H1 (cell line): ENCODE measurements at regions not wholly inside any gene's neighbourhood (a gene's known extent, or its start where the extent isn't known, plus 50 kb on each side); places are given as distances from the start of the nearest gene placed in this dataset.

ENCODE experiments used
- CTCF ChIA-PET: fragments of 300-600 bp; sonication (Branson Sonifier 250); formaldehyde crosslinking; loops from one replicate; lab custom pipeline; 2021; ENCODE audit not compliant: partially characterized antibody; lab: Charles Lee
- POLR2A ChIA-PET: fragments of 300-600 bp; sonication (Branson Sonifier 250); formaldehyde crosslinking; loops from one replicate; lab custom pipeline; 2021; ENCODE audit warnings: inconsistent platforms; ENCODE audit not compliant: partially characterized antibody; lab: Charles Lee
- DNase-seq, 2 experiments: peaks; one replicate each; pipeline versions ENCODE4 v3.0.0 to v3.0.0-alpha.2; 2010 to 2022; ENCODE audit warnings: low spot score in 2 of 2, low read depth in 1 of 2, mixed read lengths in 1 of 2
- FAIRE-seq: peaks from 2 replicates; lab custom pipeline; 2011; peaks lifted over from hg19 to GRCh38; lab: Jason Lieb, UNC
- H2AFZ ChIP-seq: 2 replicates; pipeline ENCODE4 v1.8.1; 2012; ENCODE audit warnings: low read length, inconsistent platforms
- H2AK5ac ChIP-seq: 2 replicates; pipeline ENCODE4 v1.6.1; 2013; ENCODE audit warnings: low read depth, low read length
- H2BK120ac ChIP-seq: replicated peaks from 2 replicates; pipeline ENCODE3; 2013; ENCODE audit warnings: low read depth, low read length, inconsistent platforms
- H2BK12ac ChIP-seq: 2 replicates; pipeline ENCODE4 v1.6.1; 2013; ENCODE audit warnings: low read depth, low read length
- H2BK15ac ChIP-seq: 2 replicates; pipeline ENCODE4 v1.6.1; 2013; ENCODE audit warnings: low read length
- H2BK20ac ChIP-seq: 2 replicates; pipeline ENCODE4 v1.6.1; 2013; ENCODE audit warnings: low read length
- H2BK5ac ChIP-seq: 2 replicates; pipeline ENCODE4 v1.6.1; 2013; ENCODE audit warnings: low read depth, low read length
- H3K14ac ChIP-seq: 2 replicates; pipeline ENCODE4 v1.6.1; 2013; ENCODE audit warnings: inconsistent platforms; ENCODE audit not compliant: insufficient read length
- H3K18ac ChIP-seq: 2 replicates; pipeline ENCODE4 v1.6.1; 2013; ENCODE audit warnings: low read length; ENCODE audit errors: extremely low read depth
- H3K23ac ChIP-seq: 2 replicates; pipeline ENCODE4 v1.6.1; 2013; ENCODE audit warnings: inconsistent platforms; ENCODE audit not compliant: insufficient read length
- H3K23me2 ChIP-seq: 2 replicates; pipeline ENCODE4 v1.6.1; 2013; ENCODE audit warnings: low read depth, low read length
- H3K27ac ChIP-seq: 2 replicates; pipeline ENCODE4 v1.6.1; 2011; ENCODE audit warnings: low read depth, low read length, inconsistent platforms
- H3K27me3 ChIP-seq, 4 experiments: replicated peaks in 1 of 4; 1 replicate in 1 of 4; 2 replicates in 3 of 4; pipeline versions ENCODE4 v1.6.1 to v1.8.1; 2011 to 2013; ENCODE audit warnings: low read length in 3 of 4, mild to moderate bottlenecking in 3 of 4, inconsistent platforms in 2 of 4, mixed read lengths in 2 of 4, moderate library complexity in 1 of 4; ENCODE audit not compliant: control insufficient read depth in 3 of 4, insufficient read depth in 3 of 4; ENCODE audit errors: extremely low read depth in 1 of 4
- H3K36me3 ChIP-seq, 4 experiments: 2 replicates each; pipeline versions ENCODE4 v1.6.1 to v1.8.1; 2011 to 2013; ENCODE audit warnings: mild to moderate bottlenecking in 4 of 4, low read length in 3 of 4, moderate library complexity in 2 of 4, control low read depth in 1 of 4, inconsistent platforms in 1 of 4; ENCODE audit not compliant: insufficient read depth in 4 of 4, control insufficient read depth in 2 of 4
- H3K4ac ChIP-seq: replicated peaks from 2 replicates; pipeline ENCODE3; 2013; ENCODE audit warnings: low read length, low read depth, mixed read lengths, inconsistent platforms; ENCODE audit not compliant: insufficient read length
- H3K4me1 ChIP-seq, 4 experiments: replicated peaks in 1 of 4; 1 replicate in 1 of 4; 2 replicates in 3 of 4; pipeline versions ENCODE4 v1.6.1 to v1.8.1; 2011 to 2013; ENCODE audit warnings: low read length in 3 of 4, inconsistent platforms in 2 of 4, mixed read lengths in 1 of 4; ENCODE audit not compliant: insufficient read depth in 4 of 4, control insufficient read depth in 3 of 4
- H3K4me2 ChIP-seq, 2 experiments: 2 replicates each; pipeline versions ENCODE4 v1.6.1 to v1.8.1; 2011 to 2013; ENCODE audit warnings: low read depth in 2 of 2, low read length in 2 of 2, control low read depth in 1 of 2, inconsistent platforms in 1 of 2, mild to moderate bottlenecking in 1 of 2; ENCODE audit not compliant: insufficient read depth in 1 of 2
- H3K4me3 ChIP-seq, 4 experiments: fragments of 200-600, 300-600 bp in 1 of 4; sonication (generic), shearing (Covaris generic), sonication (Bioruptor Twin) in 1 of 4; 2 replicates each; pipeline versions ENCODE4 v1.5.1 to v1.8.1; 2011 to 2016; ENCODE audit warnings: low read length in 4 of 4, low read depth in 3 of 4, control low read depth in 2 of 4, inconsistent platforms in 2 of 4, mild to moderate bottlenecking in 2 of 4, mixed read lengths in 1 of 4, moderate library complexity in 1 of 4; ENCODE audit not compliant: insufficient read depth in 2 of 4; ENCODE audit errors: extremely low read depth in 1 of 4
- H3K56ac ChIP-seq: replicated peaks from 2 replicates; pipeline ENCODE3; 2013; ENCODE audit warnings: low read depth, mild to moderate bottlenecking, mixed read lengths, low read length, inconsistent platforms; ENCODE audit not compliant: insufficient read length
- H3K79me1 ChIP-seq: 2 replicates; pipeline ENCODE4 v1.6.1; 2013; ENCODE audit warnings: low read depth, low read length, control low read depth
- H3K79me2 ChIP-seq, 2 experiments: 2 replicates each; pipeline versions ENCODE4 v1.6.1 to v1.8.1; 2012 to 2013; ENCODE audit warnings: low read length in 2 of 2, mild to moderate bottlenecking in 2 of 2, inconsistent platforms in 1 of 2; ENCODE audit not compliant: insufficient read depth in 2 of 2, control insufficient read depth in 1 of 2
- H3K9ac ChIP-seq, 4 experiments: replicated peaks in 1 of 4; 1 replicate in 1 of 4; 2 replicates in 3 of 4; pipeline versions ENCODE4 v1.6.1 to v1.8.1; 2011 to 2013; ENCODE audit warnings: low read depth in 3 of 4, low read length in 3 of 4, control low read depth in 2 of 4, mild to moderate bottlenecking in 2 of 4, moderate library complexity in 2 of 4, inconsistent platforms in 1 of 4; ENCODE audit errors: extremely low read depth in 1 of 4
- H3K9me3 ChIP-seq, 2 experiments: 2 replicates each; pipeline versions ENCODE4 v1.6.1 to v1.8.1; 2012 to 2013; ENCODE audit warnings: mild to moderate bottlenecking in 2 of 2, moderate library complexity in 2 of 2, control low read depth in 1 of 2, inconsistent platforms in 1 of 2, low read depth in 1 of 2, low read length in 1 of 2, mixed read lengths in 1 of 2; ENCODE audit not compliant: insufficient read depth in 2 of 2
- H4K20me1 ChIP-seq, 2 experiments: replicated peaks in 1 of 2; 2 replicates each; pipeline versions ENCODE3 to v1.8.1; 2011 to 2013; ENCODE audit warnings: inconsistent platforms in 2 of 2, low read length in 2 of 2, mild to moderate bottlenecking in 1 of 2; ENCODE audit not compliant: insufficient read depth in 2 of 2, control insufficient read depth in 1 of 2
- H4K5ac ChIP-seq: 2 replicates; pipeline ENCODE4 v1.6.1; 2013; ENCODE audit warnings: low read length, low read depth, mixed read lengths, inconsistent platforms; ENCODE audit not compliant: insufficient read length
- H4K8ac ChIP-seq: 2 replicates; pipeline ENCODE4 v1.8.0; 2013; ENCODE audit warnings: mild to moderate bottlenecking, moderate library complexity, low read length, inconsistent platforms; ENCODE audit not compliant: insufficient read depth; ENCODE audit errors: extremely low read depth
- H4K91ac ChIP-seq: replicated peaks from 2 replicates; pipeline ENCODE3; 2013; ENCODE audit warnings: low read length, mixed read lengths, inconsistent platforms; ENCODE audit not compliant: insufficient read length
- BCL11A ChIP-seq, 2 experiments: IDR thresholded peaks; one replicate each; pipeline ENCODE4 v1.6.1; 2011; ENCODE audit warnings: low read depth in 2 of 2, low read length in 2 of 2, mild to moderate bottlenecking in 2 of 2
- FOSL1 ChIP-seq: IDR thresholded peaks from 2 replicates; pipeline ENCODE4 v1.6.1; 2011; ENCODE audit warnings: mild to moderate bottlenecking, low read depth, low read length, moderate library complexity; ENCODE audit not compliant: insufficient read depth
- KDM1A ChIP-seq: fragments of 200-600, 300-600 bp; sonication (generic); IDR thresholded peaks from 2 replicates; pipeline ENCODE4 v1.7.1; 2016; ENCODE audit warnings: mild to moderate bottlenecking, low read length, borderline replicate concordance
- KDM5A ChIP-seq: fragments of 200-600 bp; IDR thresholded peaks from 2 replicates; pipeline ENCODE4 v1.7.1; 2012; ENCODE audit warnings: mild to moderate bottlenecking, low read length, inconsistent platforms, mixed read lengths
- PHF8 ChIP-seq: fragments of 200-600 bp; sonication (generic); conservative IDR thresholded peaks from 2 replicates; pipeline ENCODE4 v1.7.1; 2012; ENCODE audit warnings: low read depth, mild to moderate bottlenecking, inconsistent platforms, low read length, moderate library complexity
- SIN3A ChIP-seq, 2 experiments: IDR thresholded peaks in 1 of 2; conservative IDR thresholded peaks in 1 of 2; 2 replicates each; pipeline ENCODE4 v1.6.1; 2011 to 2012; ENCODE audit warnings: low read length in 2 of 2, improper control_type of control experiment in 1 of 2, low read depth in 1 of 2, mild to moderate bottlenecking in 1 of 2
- WGBS, 2 experiments: shearing (Covaris generic) in 1 of 2; methylation state at CpG; one replicate each; pipeline versions ENCODE4 v1.1.6 to v1.1.7; 2013 to 2015; ENCODE audit warnings: low lambda C conversion rate in 2 of 2, mixed read lengths in 2 of 2, inconsistent platforms in 1 of 2, low coverage in 1 of 2, missing lambda C conversion rate in 1 of 2; ENCODE audit not compliant: insufficient replicate concordance in 2 of 2, insufficient coverage in 1 of 2, insufficient read length in 1 of 2; ENCODE audit errors: extremely low coverage in 1 of 2, missing lambda C conversion rate in 1 of 2; 5-methylcytosine and 5-hydroxymethylcytosine counted together

DNA sequence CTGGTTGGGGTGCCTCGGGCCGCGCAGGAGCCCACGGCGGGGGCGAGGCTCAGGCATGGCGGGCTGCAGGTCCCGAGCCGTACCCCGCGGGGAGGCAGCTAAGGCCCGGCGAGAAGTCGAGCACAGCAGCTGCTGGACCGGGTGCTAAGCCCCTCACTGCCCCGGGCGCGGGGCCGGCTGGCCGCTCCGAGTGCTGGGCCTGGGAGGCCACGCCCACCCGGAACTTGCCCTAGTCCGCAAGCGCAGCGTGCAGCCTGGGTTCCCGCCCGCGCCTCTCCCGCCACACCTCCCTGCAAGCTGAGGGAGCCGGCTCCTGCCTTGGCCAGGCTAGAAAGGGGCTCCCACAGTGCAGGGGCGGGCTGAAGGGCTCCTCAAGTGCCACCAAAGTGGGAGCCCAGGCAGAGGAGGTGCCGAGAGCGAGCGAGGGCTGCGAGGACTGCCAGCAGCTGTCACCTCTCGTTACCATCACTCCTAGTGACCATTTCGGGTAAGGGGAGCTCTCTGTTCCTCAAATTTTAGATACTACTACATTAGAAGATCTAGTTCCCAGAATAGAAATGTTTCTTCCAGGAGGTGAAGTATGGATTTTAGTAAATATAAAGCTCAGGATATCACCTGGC is 417.0 kb upstream of the AGTR1 start:
- peaks cover 0 to 5% of the 10 kb centered on the region in 2 experiments; a peak in 1 of 4 replicates for H3K9me3 ChIP-seq
- H2BK12ac ChIP-seq: no peak overlapping the region
- no peak overlapping the region for H3K27ac ChIP-seq
- no peak overlapping the region for H3K56ac ChIP-seq
- no peak overlapping the region for H2BK15ac ChIP-seq
- H3K4ac ChIP-seq: no peak overlapping the region
- WGBS, 2 experiments: 95% methylated on average over 27 of the region's 38 CpGs; no CpG with 5 or more reads in 1 of the 2 experiments
- H3K79me1 ChIP-seq: no peaks in the 10 kb centered on the region
- H3K36me3 ChIP-seq: no peaks in the 10 kb centered on the region
- no peak for FAIRE-seq
- H4K91ac ChIP-seq: no peak overlapping the region
- H4K20me1 ChIP-seq: no peaks in the 10 kb centered on the region
- H3K79me2 ChIP-seq: no peaks in the 10 kb centered on the region
- POLR2A ChIA-PET: no interaction called here
- no peak overlapping the region for H2AK5ac ChIP-seq
- no peak overlapping the region for H4K5ac ChIP-seq
- H3K23me2 ChIP-seq: no peaks in the 10 kb centered on the region
- no peak overlapping the region for H3K4me3 ChIP-seq
- no peak overlapping the region for H2AFZ ChIP-seq
- H3K4me2 ChIP-seq: no peak overlapping the region
- no peak overlapping the region for H2BK120ac ChIP-seq
- H4K8ac ChIP-seq: no peak overlapping the region
- H3K9ac ChIP-seq: no peak overlapping the region
- CTCF ChIA-PET: interaction anchor here (0.9 to 1.4 kb wide), 3 partner anchors 10 to 192 kb away, joined by 3 read pairs; no protein-coding TSS in a partner anchor
- no peak for DNase-seq
- H3K14ac ChIP-seq: no peak overlapping the region
- no peaks in the 10 kb centered on the region for H3K27me3 ChIP-seq
- no peak overlapping the region for H2BK5ac ChIP-seq
- no peaks in the 10 kb centered on the region for H3K4me1 ChIP-seq
- TF ChIP-seq KDM1A (no peak), BCL11A (IDR thresholded peaks at IDR 0.05; ENCODE audit: low read depth in 2 of 2, low read length in 2 of 2) (no peak), KDM5A (no peak), PHF8 (no peak), SIN3A (conservative IDR thresholded peaks at IDR 0.05 in 1 of 2, IDR thresholded peaks at IDR 0.05 in 1 of 2; ENCODE audit: low read depth in 1 of 2, low read length in 2 of 2) (no peak), FOSL1 (no peak)
- no peak overlapping the region for H3K18ac ChIP-seq
- no peak overlapping the region for H2BK20ac ChIP-seq
- no peak overlapping the region for H3K23ac ChIP-seq
